ENCODE measurements at regions not wholly inside any gene's neighbourhood (a gene's known extent, or its start where the extent isn't known, plus 50 kb on each side); places are given as distances from the start of the nearest gene placed in this dataset.
"Not testable (repeated sequence)": the region's sequence is repeated elsewhere in the genome, so short reads cannot be mapped to it uniquely, and the experiment has no call there.

DNA sequence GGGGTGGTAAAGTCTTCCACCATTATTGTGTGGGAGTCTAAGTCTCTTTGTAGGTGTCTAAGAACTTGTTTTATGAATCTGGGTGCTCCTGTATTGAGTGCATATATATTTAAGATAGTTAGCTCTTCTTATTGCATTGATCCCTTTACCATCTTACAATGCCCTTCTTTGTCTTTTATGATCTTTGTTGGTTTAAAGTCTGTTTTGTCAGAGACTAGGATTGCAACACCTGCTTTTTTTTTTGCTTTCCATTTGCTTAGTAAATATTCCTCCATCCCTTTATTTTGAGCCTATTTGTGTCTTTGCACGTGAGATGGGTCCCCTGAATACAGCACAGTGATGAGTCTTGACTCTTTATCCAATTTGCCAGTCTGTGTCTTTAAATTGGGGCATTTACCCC lies 301.6 kb downstream of the ZIC1 start:
- TF ChIP-seq, protein P1, sequence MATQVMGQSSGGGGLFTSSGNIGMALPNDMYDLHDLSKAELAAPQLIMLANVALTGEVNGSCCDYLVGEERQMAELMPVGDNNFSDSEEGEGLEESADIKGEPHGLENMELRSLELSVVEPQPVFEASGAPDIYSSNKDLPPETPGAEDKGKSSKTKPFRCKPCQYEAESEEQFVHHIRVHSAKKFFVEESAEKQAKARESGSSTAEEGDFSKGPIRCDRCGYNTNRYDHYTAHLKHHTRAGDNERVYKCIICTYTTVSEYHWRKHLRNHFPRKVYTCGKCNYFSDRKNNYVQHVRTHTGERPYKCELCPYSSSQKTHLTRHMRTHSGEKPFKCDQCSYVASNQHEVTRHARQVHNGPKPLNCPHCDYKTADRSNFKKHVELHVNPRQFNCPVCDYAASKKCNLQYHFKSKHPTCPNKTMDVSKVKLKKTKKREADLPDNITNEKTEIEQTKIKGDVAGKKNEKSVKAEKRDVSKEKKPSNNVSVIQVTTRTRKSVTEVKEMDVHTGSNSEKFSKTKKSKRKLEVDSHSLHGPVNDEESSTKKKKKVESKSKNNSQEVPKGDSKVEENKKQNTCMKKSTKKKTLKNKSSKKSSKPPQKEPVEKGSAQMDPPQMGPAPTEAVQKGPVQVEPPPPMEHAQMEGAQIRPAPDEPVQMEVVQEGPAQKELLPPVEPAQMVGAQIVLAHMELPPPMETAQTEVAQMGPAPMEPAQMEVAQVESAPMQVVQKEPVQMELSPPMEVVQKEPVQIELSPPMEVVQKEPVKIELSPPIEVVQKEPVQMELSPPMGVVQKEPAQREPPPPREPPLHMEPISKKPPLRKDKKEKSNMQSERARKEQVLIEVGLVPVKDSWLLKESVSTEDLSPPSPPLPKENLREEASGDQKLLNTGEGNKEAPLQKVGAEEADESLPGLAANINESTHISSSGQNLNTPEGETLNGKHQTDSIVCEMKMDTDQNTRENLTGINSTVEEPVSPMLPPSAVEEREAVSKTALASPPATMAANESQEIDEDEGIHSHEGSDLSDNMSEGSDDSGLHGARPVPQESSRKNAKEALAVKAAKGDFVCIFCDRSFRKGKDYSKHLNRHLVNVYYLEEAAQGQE (IDR thresholded peaks at IDR 0.05), result not testable (repeated sequence)
- TF ChIP-seq, protein P2, sequence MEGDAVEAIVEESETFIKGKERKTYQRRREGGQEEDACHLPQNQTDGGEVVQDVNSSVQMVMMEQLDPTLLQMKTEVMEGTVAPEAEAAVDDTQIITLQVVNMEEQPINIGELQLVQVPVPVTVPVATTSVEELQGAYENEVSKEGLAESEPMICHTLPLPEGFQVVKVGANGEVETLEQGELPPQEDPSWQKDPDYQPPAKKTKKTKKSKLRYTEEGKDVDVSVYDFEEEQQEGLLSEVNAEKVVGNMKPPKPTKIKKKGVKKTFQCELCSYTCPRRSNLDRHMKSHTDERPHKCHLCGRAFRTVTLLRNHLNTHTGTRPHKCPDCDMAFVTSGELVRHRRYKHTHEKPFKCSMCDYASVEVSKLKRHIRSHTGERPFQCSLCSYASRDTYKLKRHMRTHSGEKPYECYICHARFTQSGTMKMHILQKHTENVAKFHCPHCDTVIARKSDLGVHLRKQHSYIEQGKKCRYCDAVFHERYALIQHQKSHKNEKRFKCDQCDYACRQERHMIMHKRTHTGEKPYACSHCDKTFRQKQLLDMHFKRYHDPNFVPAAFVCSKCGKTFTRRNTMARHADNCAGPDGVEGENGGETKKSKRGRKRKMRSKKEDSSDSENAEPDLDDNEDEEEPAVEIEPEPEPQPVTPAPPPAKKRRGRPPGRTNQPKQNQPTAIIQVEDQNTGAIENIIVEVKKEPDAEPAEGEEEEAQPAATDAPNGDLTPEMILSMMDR (IDR thresholded peaks at IDR 0.05), result not testable (repeated sequence)
- TF ChIP-seq SMC3 (IDR thresholded peaks at IDR 0.05); POLR2A (IDR thresholded peaks at IDR 0.05; ENCODE audit: low read length); EP300 (IDR thresholded peaks at IDR 0.05); MAZ (IDR thresholded peaks at IDR 0.05; ENCODE audit: borderline replicate concordance, low read depth, low read length): not testable (repeated sequence)
